SK-N-SH treated with all-trans-retinoic acid at 6 μM for 48 hours (cell line): ENCODE measurements at regions not wholly inside any gene's neighbourhood (a gene's known extent, or its start where the extent isn't known, plus 50 kb on each side); places are given as distances from the start of the nearest gene placed in this dataset.

Source experiments
- ATAC-seq: fragments of 200-7000 bp; cut with Tn5 transposase; 3 replicates; pipeline ENCODE4 v1.9.1; 2020; ENCODE audit warnings: mild to moderate bottlenecking, moderate library complexity
- ARNTL ChIP-seq: fragments of 450-650 bp; formaldehyde crosslinking; IDR thresholded peaks from 2 replicates; pipeline ENCODE4 v1.5.0; 2020; ENCODE audit warnings: low read depth, mild to moderate bottlenecking, moderate library complexity, borderline replicate concordance
- CSDC2 ChIP-seq: fragments of 250-450 bp; sonication (Bioruptor Pico); IDR thresholded peaks from 2 replicates; pipeline ENCODE4 v1.5.0; 2020; ENCODE audit warnings: mild to moderate bottlenecking, moderate library complexity
- ESRRG ChIP-seq: fragments of 250-450 bp; sonication (Bioruptor Pico); IDR thresholded peaks from 2 replicates; pipeline ENCODE4 v1.6.1; 2021; ENCODE audit warnings: mild to moderate bottlenecking
- GLIS3 ChIP-seq: fragments of 250-450 bp; sonication (Bioruptor Pico); IDR thresholded peaks from 2 replicates; pipeline ENCODE4 v1.5.0; 2020; ENCODE audit warnings: mild to moderate bottlenecking, moderate library complexity
- OSR1 ChIP-seq: fragments of 250-450 bp; sonication (Bioruptor Pico); IDR thresholded peaks from 2 replicates; pipeline ENCODE4 v1.8.0; 2022; ENCODE audit warnings: moderate library complexity, mild to moderate bottlenecking, inconsistent platforms
- PATZ1 ChIP-seq: fragments of 250-450 bp; sonication (Bioruptor Pico); IDR thresholded peaks from 2 replicates; pipeline ENCODE4 v1.8.0; 2020; ENCODE audit warnings: mild to moderate bottlenecking, moderate library complexity, borderline replicate concordance
- RARB ChIP-seq: fragments of 250-450 bp; sonication (Bioruptor Pico); IDR thresholded peaks from 2 replicates; pipeline ENCODE4 v1.8.0; 2021; ENCODE audit warnings: mild to moderate bottlenecking, moderate library complexity
- TOX ChIP-seq: fragments of 250-450 bp; sonication (Bioruptor Pico); IDR thresholded peaks from 2 replicates; pipeline ENCODE4 v1.8.0; 2021; ENCODE audit warnings: mild to moderate bottlenecking, moderate library complexity, borderline replicate concordance
- TSHZ2 ChIP-seq: fragments of 250-450 bp; sonication (Bioruptor Pico); IDR thresholded peaks from 2 replicates; pipeline ENCODE4 v1.5.0; 2020; ENCODE audit warnings: mild to moderate bottlenecking, moderate library complexity
- ZC3H10 ChIP-seq: fragments of 250-450 bp; sonication (Bioruptor Pico); IDR thresholded peaks from 2 replicates; pipeline ENCODE4 v1.5.1; 2021; ENCODE audit warnings: mild to moderate bottlenecking, moderate library complexity
- ZFP30 ChIP-seq: fragments of 450-650 bp; formaldehyde crosslinking; IDR thresholded peaks from 2 replicates; pipeline ENCODE4 v1.5.0; 2022; ENCODE audit warnings: mild to moderate bottlenecking, moderate library complexity
- ZNF565 ChIP-seq: fragments of 450-650 bp; formaldehyde crosslinking; conservative IDR thresholded peaks from 2 replicates; pipeline ENCODE4 v1.5.0; 2020; ENCODE audit warnings: low read depth, mild to moderate bottlenecking, moderate library complexity
- ZNF70 ChIP-seq: fragments of 450-650 bp; formaldehyde crosslinking; IDR thresholded peaks from 2 replicates; pipeline ENCODE4 v1.5.0; 2020; ENCODE audit warnings: mild to moderate bottlenecking, moderate library complexity
- ZNF8 ChIP-seq: fragments of 450-650 bp; formaldehyde crosslinking; IDR thresholded peaks from 2 replicates; pipeline ENCODE4 v1.5.0; 2020; ENCODE audit warnings: mild to moderate bottlenecking, moderate library complexity
- TF ChIP-seq, protein P1 (sequence below): fragments of 250-450 bp; sonication (Bioruptor Pico); IDR thresholded peaks from 2 replicates; pipeline ENCODE4 v1.5.1; 2021; ENCODE audit warnings: mild to moderate bottlenecking, moderate library complexity
- TF ChIP-seq, protein P2 (sequence below): fragments of 250-450 bp; sonication (Bioruptor Pico); IDR thresholded peaks from 2 replicates; pipeline ENCODE4 v1.8.0; 2021; ENCODE audit warnings: low read depth, mild to moderate bottlenecking, moderate library complexity, borderline replicate concordance

GRCh38 chr9:107675351-107676259, 186.0 kb upstream of the KLF4 start:
- TF ChIP-seq RARB (no peak), OSR1 (CRISPR knock-in tag) (no peak), ZNF8 (CRISPR knock-in tag) (no peak), TSHZ2 (no peak), TOX (CRISPR knock-in tag) (no peak), PATZ1 (CRISPR knock-in tag) (no peak), ARNTL (CRISPR knock-in tag) (no peak), ZNF565 (CRISPR knock-in tag) (no peak)
- TF ChIP-seq, protein P1, sequence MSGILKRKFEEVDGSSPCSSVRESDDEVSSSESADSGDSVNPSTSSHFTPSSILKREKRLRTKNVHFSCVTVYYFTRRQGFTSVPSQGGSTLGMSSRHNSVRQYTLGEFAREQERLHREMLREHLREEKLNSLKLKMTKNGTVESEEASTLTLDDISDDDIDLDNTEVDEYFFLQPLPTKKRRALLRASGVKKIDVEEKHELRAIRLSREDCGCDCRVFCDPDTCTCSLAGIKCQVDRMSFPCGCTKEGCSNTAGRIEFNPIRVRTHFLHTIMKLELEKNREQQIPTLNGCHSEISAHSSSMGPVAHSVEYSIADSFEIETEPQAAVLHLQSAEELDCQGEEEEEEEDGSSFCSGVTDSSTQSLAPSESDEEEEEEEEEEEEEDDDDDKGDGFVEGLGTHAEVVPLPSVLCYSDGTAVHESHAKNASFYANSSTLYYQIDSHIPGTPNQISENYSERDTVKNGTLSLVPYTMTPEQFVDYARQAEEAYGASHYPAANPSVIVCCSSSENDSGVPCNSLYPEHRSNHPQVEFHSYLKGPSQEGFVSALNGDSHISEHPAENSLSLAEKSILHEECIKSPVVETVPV (CRISPR knock-in tag) = no peak
- TF ChIP-seq, protein P2, sequence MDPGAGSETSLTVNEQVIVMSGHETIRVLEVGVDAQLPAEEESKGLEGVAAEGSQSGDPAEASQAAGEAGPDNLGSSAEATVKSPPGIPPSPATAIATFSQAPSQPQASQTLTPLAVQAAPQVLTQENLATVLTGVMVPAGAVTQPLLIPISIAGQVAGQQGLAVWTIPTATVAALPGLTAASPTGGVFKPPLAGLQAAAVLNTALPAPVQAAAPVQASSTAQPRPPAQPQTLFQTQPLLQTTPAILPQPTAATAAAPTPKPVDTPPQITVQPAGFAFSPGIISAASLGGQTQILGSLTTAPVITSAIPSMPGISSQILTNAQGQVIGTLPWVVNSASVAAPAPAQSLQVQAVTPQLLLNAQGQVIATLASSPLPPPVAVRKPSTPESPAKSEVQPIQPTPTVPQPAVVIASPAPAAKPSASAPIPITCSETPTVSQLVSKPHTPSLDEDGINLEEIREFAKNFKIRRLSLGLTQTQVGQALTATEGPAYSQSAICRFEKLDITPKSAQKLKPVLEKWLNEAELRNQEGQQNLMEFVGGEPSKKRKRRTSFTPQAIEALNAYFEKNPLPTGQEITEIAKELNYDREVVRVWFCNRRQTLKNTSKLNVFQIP = no peak

GRCh38 chr9:107674721-107675277, 185.2 kb upstream of the KLF4 start:
- no peak for TF ChIP-seq ZNF565 (CRISPR knock-in tag)
- ATAC-seq = no peak

More at GRCh38 chr9:107675351-107676259, 186.0 kb upstream of the KLF4 start:
- no peak for ATAC-seq

DNA sequence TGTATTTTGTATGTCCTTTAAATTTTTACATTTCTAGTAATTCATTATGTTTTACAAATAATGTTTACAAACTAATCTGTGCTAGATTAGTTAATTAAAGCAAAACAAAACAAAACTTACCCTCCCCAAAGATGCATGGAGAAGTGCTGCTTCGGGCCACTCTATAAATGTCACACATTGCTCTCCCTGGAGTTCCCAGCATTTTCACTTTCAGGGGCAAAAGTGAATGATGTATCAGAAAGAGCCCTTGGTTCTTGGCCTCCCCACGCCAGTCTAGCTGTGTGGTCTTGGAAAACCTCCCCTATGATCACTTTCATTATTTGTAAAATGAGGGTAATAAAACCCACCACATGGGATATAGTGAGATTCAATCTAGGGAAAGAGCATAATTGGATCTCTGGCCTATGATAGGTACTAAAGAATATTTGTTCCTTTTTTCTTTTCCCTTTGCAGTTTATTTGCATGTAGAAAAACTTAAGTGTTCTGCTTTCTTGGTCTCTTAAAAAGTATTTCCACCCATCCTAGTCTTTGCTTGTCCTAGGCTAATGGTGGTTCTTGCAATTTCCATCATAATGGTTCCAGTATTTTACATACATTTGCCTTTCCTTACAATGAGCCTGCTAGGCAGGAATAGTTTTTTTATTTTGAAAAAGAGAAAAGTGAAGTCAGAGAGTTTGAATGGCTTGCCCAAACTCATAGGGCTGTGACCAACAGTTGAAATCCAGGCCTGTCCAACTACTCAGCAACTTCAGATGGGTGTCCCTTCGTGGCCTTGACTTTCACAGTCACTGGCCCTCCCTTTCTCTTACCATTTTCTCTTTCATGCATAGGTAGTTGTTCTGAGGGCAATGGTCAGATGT, 184.5 kb upstream of the KLF4 start:
- no peak for ATAC-seq
- TF ChIP-seq RARB = no peak

- 0 out of 2 replicates have a peak, but pooled peaks have one; percentile 14 for TF ChIP-seq ZNF8 (CRISPR knock-in tag)
- TF ChIP-seq ESRRG (CRISPR knock-in tag) = no peak
- no peak for TF ChIP-seq TOX (CRISPR knock-in tag)
- ATAC-seq = no peak
Measured at GRCh38 chr9:107671588-107671987, 182.0 kb upstream of the KLF4 start.

- no peak for ATAC-seq
- TF ChIP-seq ARNTL (CRISPR knock-in tag) (no peak), ZNF70 (CRISPR knock-in tag) (no peak), CSDC2 (CRISPR knock-in tag) (no peak), TOX (CRISPR knock-in tag) (no peak), GLIS3 (no peak), ZFP30 (CRISPR knock-in tag) (no peak), ZC3H10 (CRISPR knock-in tag) (no peak)
Measured at GRCh38 chr9:107669422-107669821, 179.9 kb upstream of the KLF4 start.
